Heart left ventricle (tissue), 13 donors: ENCODE measurements at regions not wholly inside any gene's neighbourhood (a gene's known extent, or its start where the extent isn't known, plus 50 kb on each side); places are given as distances from the start of the nearest gene placed in this dataset.
"Not testable (repeated sequence)": the region's sequence is repeated elsewhere in the genome, so short reads cannot be mapped to it uniquely, and the experiment has no call there.

Experiments
- POLR2A ChIP-seq, 2 donors: fragments of 450-650 bp; IDR thresholded peaks; one replicate each; pipeline ENCODE4 v1.6.1; 2017; ENCODE audit warnings: antibody characterized with exemption in 2 of 2, mild to moderate bottlenecking in 2 of 2, moderate library complexity in 2 of 2
- TF ChIP-seq, protein P1 (sequence below), 12 donors: fragments of 200-600 bp; sonication (generic) in 4 of 12; IDR thresholded peaks; one replicate each; pipeline versions ENCODE4 v1.5.0 to v1.8.0; 2018 to 2022; ENCODE audit warnings: antibody characterized with exemption in 12 of 12, mild to moderate bottlenecking in 5 of 12
- donor health status: ischemic (EF 13 %, LVEDD 7.1; RV severe dilation, severe dysfunction).
- donor health status: DM: no; HTN: yes; CAD: no.
- donor health status: DM: no; HTN: no; CAD: no.
- donor health status: ischemic (EF 25% LVEDD 6.9; RV normal size, moderate dysfunction).
- donor health status: ischemic (EF 25% LVEDD 5.7; RV mildly dilated, moderate dysfunction).
- donor health status: ischemic (EF 35%, LVEDD 5.7; RV mildly dilated, moderate dysfunction).
- donor health status: nonischemic (EF 11% LVEDD 7.7; RV severe dilation, severe dysfunction).
- donor health status: DM: yes; HTN: yes; CAD: no.
- donor health status: PGD.
- donor health status: ischemic (EF 29% LVEDD 5.4; RV normal size, mild dysfunction).
- donor health status: nonischemic (EF 23%, LVEDD 6.1; RV moderate dilation, normal function).

DNA sequence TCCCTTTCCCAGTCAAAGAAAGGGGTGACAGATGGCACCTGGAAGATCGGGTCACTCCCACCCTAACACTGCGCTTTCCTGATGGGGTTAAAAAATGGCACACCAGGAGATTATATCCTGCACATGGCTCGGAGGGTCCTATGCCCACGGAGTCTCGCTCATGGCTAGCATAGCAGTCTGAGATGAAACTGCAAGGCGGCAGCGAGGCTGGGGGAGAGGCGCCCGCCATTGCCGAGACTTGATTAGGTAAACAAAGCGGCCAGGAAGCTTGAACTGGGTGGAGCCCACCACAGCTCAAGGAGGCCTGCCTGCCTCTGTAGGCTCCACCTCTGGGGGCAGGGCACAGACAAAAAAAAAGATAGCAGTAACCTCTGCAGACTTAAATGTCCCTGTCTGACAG lies 875.0 kb upstream of the EPHA5 start:
- TF ChIP-seq, protein P1, sequence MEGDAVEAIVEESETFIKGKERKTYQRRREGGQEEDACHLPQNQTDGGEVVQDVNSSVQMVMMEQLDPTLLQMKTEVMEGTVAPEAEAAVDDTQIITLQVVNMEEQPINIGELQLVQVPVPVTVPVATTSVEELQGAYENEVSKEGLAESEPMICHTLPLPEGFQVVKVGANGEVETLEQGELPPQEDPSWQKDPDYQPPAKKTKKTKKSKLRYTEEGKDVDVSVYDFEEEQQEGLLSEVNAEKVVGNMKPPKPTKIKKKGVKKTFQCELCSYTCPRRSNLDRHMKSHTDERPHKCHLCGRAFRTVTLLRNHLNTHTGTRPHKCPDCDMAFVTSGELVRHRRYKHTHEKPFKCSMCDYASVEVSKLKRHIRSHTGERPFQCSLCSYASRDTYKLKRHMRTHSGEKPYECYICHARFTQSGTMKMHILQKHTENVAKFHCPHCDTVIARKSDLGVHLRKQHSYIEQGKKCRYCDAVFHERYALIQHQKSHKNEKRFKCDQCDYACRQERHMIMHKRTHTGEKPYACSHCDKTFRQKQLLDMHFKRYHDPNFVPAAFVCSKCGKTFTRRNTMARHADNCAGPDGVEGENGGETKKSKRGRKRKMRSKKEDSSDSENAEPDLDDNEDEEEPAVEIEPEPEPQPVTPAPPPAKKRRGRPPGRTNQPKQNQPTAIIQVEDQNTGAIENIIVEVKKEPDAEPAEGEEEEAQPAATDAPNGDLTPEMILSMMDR (IDR thresholded peaks at IDR 0.05) = not testable (repeated sequence)
- not testable (repeated sequence) for TF ChIP-seq POLR2A (IDR thresholded peaks at IDR 0.05)
